Pancreas (tissue), 10 donors: ENCODE measurements at regions not wholly inside any gene's neighbourhood (a gene's known extent, or its start where the extent isn't known, plus 50 kb on each side); places are given as distances from the start of the nearest gene placed in this dataset.
"Not testable (repeated sequence)": the region's sequence is repeated elsewhere in the genome, so short reads cannot be mapped to it uniquely, and the experiment has no call there.

Experiments
- ATAC-seq, 4 donors: fragments of 200-7000 bp; cut with Tn5 transposase; one replicate each; pipeline versions ENCODE4 v1.8.0 to v1.9.1; 2020; ENCODE audit warnings: mild to moderate bottlenecking in 4 of 4, moderate library complexity in 4 of 4
- DNase-seq, 6 donors: peaks; one replicate each; pipeline ENCODE4 v3.0.0-alpha.2; 2020
- FAIRE-seq: peaks from 2 replicates; lab custom pipeline; 2012; peaks lifted over from hg19 to GRCh38; lab: Jason Lieb, UNC
- H3K27ac ChIP-seq, 4 donors: fragments of 200-600 bp; sonication (generic); 1 replicate in 3 of 4; 2 replicates in 1 of 4; pipeline versions ENCODE4 v1.5.0 to v1.8.0; 2020
- H3K27me3 ChIP-seq, 4 donors: fragments of 200-600 bp; one replicate each; pipeline ENCODE4 v1.8.0; 2021
- H3K36me3 ChIP-seq, 3 donors: fragments of 200-600 bp; sonication (generic) in 1 of 3; one replicate each; pipeline versions ENCODE4 v1.5.0 to v1.8.0; 2020 to 2021
- H3K4me1 ChIP-seq, 3 donors: fragments of 200-600 bp; one replicate each; pipeline ENCODE4 v1.8.0; 2021
- H3K4me3 ChIP-seq, 4 donors: fragments of 200-600 bp; sonication (generic) in 2 of 4; one replicate each; pipeline versions ENCODE4 v1.5.0 to v1.8.0; 2020 to 2021
- H3K9me3 ChIP-seq, 4 donors: fragments of 200-600 bp; one replicate each; pipeline ENCODE4 v1.8.0; 2021
- CTCF ChIP-seq, 4 donors: fragments of 200-600 bp; sonication (generic) in 3 of 4; IDR thresholded peaks; one replicate each; pipeline versions ENCODE4 v1.5.0 to v1.8.0; 2021; ENCODE audit warnings: antibody characterized with exemption in 4 of 4
- WGBS, 2 donors: extraction: QIAGEN DNeasy Blood & Tissue Kit; methylation state at CpG; one replicate each; pipeline ENCODE4 v1.1.7; 2013; 5-methylcytosine and 5-hydroxymethylcytosine counted together
- intact Hi-C, 3 donors: fragments of 100-400 bp; cut with DNase I; formaldehyde crosslinking; loops; one replicate each; pipeline versions ENCODE4 v1.11.1 to v1.14.2; 2022
- donor health status: healthy with polysubstance abuse.
- donor health status: DM: no; HTN: no; CAD: no; lungs with moderate emphysema.
- donor health status: DM: no; HTN: no; CAD: no.
- donor health status: control.
- donor health status: control.
- donor health status: Bipolar disorder and iron deficiency.
- donor health status: DM: yes; HTN: yes; CAD: no.
- donor health status: DM: no; HTN: no; CAD: no.
- donor health status: DM: no; HTN: no; CAD: no.
- donor health status: DM: yes; HTN: yes; CAD: no.

DNA sequence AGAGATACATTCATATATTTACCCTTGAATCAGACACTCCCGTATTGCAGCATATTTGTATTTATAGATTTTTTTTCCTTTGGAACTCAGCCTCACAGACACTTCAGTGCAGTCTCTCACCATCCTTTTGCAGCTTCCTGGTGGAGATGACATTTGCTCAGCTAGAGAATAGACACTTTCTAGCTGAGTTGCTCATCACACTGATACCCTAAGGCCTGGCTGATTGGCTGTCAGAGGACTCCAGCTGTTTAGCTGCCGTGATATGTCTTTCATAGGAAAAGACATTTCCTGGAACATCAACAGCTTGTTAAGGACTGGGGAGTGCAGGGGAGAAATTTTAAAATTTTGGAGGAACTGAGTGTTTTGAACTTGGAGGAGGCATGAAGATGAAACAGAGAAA is 429.6 kb downstream of the SMARCA1 start:
- no peak for ATAC-seq
- Histone ChIP-seq H3K27me3 (peaks cover 0 to 3% (median 0%) of the 10 kb centered on the region in 4 donors), H3K9me3 (no peaks in the 10 kb centered on the region), H3K36me3 (no peaks in the 10 kb centered on the region), H3K4me3 (no peak overlapping the region), H3K27ac (no peak overlapping the region), H3K4me1 (no peaks in the 10 kb centered on the region)
- WGBS, 2 donors = 34 to 67% methylated on average over 2 of the region's 2 CpGs
- intact Hi-C loops = no loop called here
- DNase-seq = no peak
- no peak for TF ChIP-seq CTCF (IDR thresholded peaks at IDR 0.05)
- FAIRE-seq = no peak

- DNase-seq = no peak
- no peak for ATAC-seq
These were observed 430.5 kb downstream of the SMARCA1 start for GRCh38 chrX:129092757-129093156.

DNA sequence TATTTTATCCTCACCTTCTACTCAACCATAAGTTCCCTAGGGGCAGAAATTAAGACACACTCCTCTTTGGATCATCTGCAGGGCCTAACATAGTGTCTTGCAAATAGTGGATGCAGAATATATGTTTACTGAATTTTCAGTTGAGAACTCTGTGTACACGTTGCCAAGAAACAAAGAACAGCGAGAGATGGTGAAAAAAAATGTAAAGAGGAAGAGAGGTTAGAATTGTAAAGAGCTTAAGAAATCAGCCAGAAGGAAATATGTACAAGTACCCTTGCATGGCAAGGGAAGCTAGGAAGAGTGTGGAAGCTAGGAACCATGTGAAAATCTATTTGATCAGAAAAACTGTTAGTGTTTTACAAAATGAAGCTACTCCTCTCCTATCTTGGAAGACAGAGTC is 431.0 kb downstream of the SMARCA1 start:
- TF ChIP-seq CTCF (IDR thresholded peaks at IDR 0.05) = no peak
- 42 to 47% methylated on average over 2 of the region's 2 CpGs for WGBS, 2 donors
- Histone ChIP-seq H3K27ac (no peak overlapping the region), H3K9me3 (no peaks in the 10 kb centered on the region), H3K4me3 (no peak overlapping the region), H3K4me1 (no peaks in the 10 kb centered on the region), H3K36me3 (no peaks in the 10 kb centered on the region), H3K27me3 (peaks cover 0 to 10% (median 0%) of the 10 kb centered on the region in 4 donors)
- no peak for ATAC-seq
- no peak for DNase-seq
- FAIRE-seq = no peak
- intact Hi-C loops = no loop called here

More at GRCh38 chrX:129092757-129093156, 430.5 kb downstream of the SMARCA1 start:
- H3K36me3 ChIP-seq = no peaks in the 10 kb centered on the region
- FAIRE-seq = no peak
- intact Hi-C loops = no loop called here
- H3K27me3 ChIP-seq = peaks cover 0 to 10% (median 0%) of the 10 kb centered on the region in 4 donors
- no peaks in the 10 kb centered on the region for H3K9me3 ChIP-seq
- no peak overlapping the region for H3K4me3 ChIP-seq
- no peaks in the 10 kb centered on the region for H3K4me1 ChIP-seq
- no peak for TF ChIP-seq CTCF (IDR thresholded peaks at IDR 0.05)
- no peak overlapping the region for H3K27ac ChIP-seq

GRCh38 chrX:129091097-129091496 is 432.2 kb downstream of the SMARCA1 start:
- Histone ChIP-seq H3K36me3 (no peaks in the 10 kb centered on the region), H3K9me3 (no peaks in the 10 kb centered on the region), H3K4me3 (no peak overlapping the region), H3K4me1 (no peaks in the 10 kb centered on the region), H3K27me3 (peaks cover 0 to 10% (median 0%) of the 10 kb centered on the region in 4 donors), H3K27ac (no peak overlapping the region)
- no peak for DNase-seq
- no peak for ATAC-seq
- no peak for TF ChIP-seq CTCF (IDR thresholded peaks at IDR 0.05)
- intact Hi-C loops = no loop called here
- FAIRE-seq = no peak
- 12 to 29% methylated on average over 2 of the region's 2 CpGs for whole genome bisulfite sequencing, 2 donors

- no peak overlapping the region for H3K4me3 ChIP-seq
- no peaks in the 10 kb centered on the region for H3K9me3 ChIP-seq
- FAIRE-seq (no peak), ATAC-seq (no peak), DNase-seq (peak in 2 of 6 donors; percentile 10 to 41)
- intact Hi-C loops = no loop called here
- WGBS, 2 donors = 81 to 82% methylated on average over 7 of the region's 7 CpGs
- H3K36me3 ChIP-seq = no peaks in the 10 kb centered on the region
- no peaks in the 10 kb centered on the region for H3K4me1 ChIP-seq
- no peak for TF ChIP-seq CTCF (IDR thresholded peaks at IDR 0.05)
- no peak overlapping the region for H3K27ac ChIP-seq
- H3K27me3 ChIP-seq = peaks cover 0 to 10% (median 0%) of the 10 kb centered on the region in 4 donors
These were observed 436.5 kb downstream of the SMARCA1 start for GRCh38 chrX:129086802-129087201.

GRCh38 chrX:129084291-129084690 is 439.0 kb downstream of the SMARCA1 start:
- DNase-seq, H3K4me3 ChIP-seq, H3K4me1 ChIP-seq, ATAC-seq, H3K36me3 ChIP-seq, H3K9me3 ChIP-seq, H3K27me3 ChIP-seq, intact Hi-C loops, FAIRE-seq, H3K27ac ChIP-seq: not testable (repeated sequence)
- WGBS, 2 donors = 59 to 64% methylated on average over 3 of the region's 3 CpGs
